ENCODE measurements at regions not wholly inside any gene's neighbourhood (a gene's known extent, or its start where the extent isn't known, plus 50 kb on each side); places are given as distances from the start of the nearest gene placed in this dataset.

DNA sequence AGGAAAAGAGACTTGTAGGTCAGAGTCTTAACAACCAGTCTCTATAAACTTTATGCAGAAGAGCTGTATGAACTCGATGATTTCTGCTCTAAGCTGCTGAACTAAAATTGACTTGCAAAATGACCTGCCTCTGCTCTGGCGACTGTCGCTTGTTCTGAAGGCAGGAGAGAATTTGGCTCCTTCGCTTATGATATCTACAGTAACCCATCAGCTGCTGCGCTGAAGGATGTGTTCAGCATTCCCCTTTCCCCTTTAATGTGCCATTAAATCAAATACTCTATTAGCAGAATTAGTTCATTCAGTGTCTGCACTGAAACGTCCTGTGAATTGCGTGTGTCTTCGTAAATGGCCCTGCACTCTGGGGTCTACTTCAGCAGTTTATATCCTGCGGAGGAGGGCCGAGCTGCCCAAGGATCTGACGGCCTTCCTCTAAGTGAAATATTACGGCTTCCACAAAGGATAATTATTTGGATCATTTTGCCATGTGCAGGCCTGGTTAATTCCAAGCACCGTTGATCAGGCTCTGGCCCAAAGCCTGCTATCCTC is 254.9 kb downstream of the SNX10 start:
- no peaks in the 10 kb centered on the region for H3K9me1 ChIP-seq (ENCODE audit: control insufficient read depth, insufficient read depth, low read length)
- peaks cover 48 to 76% of the 10 kb centered on the region in 2 experiments for H3K27me3 ChIP-seq (ENCODE audit: control insufficient read depth in 2 of 2, insufficient read depth in 2 of 2, low read length in 2 of 2)
- no peaks in the 10 kb centered on the region for H3K9me3 ChIP-seq (replicated peaks; ENCODE audit: control insufficient read depth, insufficient read depth, low read depth, low read length)
- CTCF ChIA-PET (ENCODE audit: low intra/inter-chr PET ratio) = no interaction called here
- in situ Hi-C loops (cut with MboI) (no loop called here), intact Hi-C loops (cut with micrococcal nuclease) (no loop called here)
- no TSS peak for BruUV-seq (replicated peaks)
- no peak overlapping the region for H3K4me2 ChIP-seq (ENCODE audit: insufficient read depth, low read length)
- no peak overlapping the region for H3K27ac ChIP-seq (ENCODE audit: extremely low read depth, low read depth, low read length)
- H3K79me2 ChIP-seq (ENCODE audit: control insufficient read depth, insufficient read depth, low read length) = no peaks in the 10 kb centered on the region
- no peak overlapping the region for H3K4me3 ChIP-seq
- TF ChIP-seq POLR3A (IDR thresholded peaks at IDR 0.05; ENCODE audit: borderline replicate concordance, extremely low read depth, insufficient read depth, insufficient read length) (no peak), ILK (tag; IDR thresholded peaks at IDR 0.05; ENCODE audit: borderline replicate concordance, low read depth) (no peak), NBN (IDR thresholded peaks at IDR 0.05; ENCODE audit: low read depth) (no peak), HIVEP1 (CRISPR knock-in tag; IDR thresholded peaks at IDR 0.05) (no peak), RBFOX2 (IDR thresholded peaks at IDR 0.05; ENCODE audit: low read depth, low read length) (no peak), GTF2A2 (tag; IDR thresholded peaks at IDR 0.05) (no peak), SLC30A9 (CRISPR knock-in tag; IDR thresholded peaks at IDR 0.05) (no peak), POLR3G (IDR thresholded peaks at IDR 0.05; ENCODE audit: extremely low read depth, insufficient read length, insufficient replicate concordance) (no peak), SMAD3 (CRISPR knock-in tag; conservative IDR thresholded peaks at IDR 0.05) (no peak), PHF20 (IDR thresholded peaks at IDR 0.05; ENCODE audit: partially characterized antibody) (no peak), ARID1B (IDR thresholded peaks at IDR 0.05) (no peak), ZNF41 (CRISPR knock-in tag; conservative IDR thresholded peaks at IDR 0.05) (no peak), KLF13 (tag; IDR thresholded peaks at IDR 0.05; ENCODE audit: borderline replicate concordance, low read depth) (no peak), EZH2 (IDR thresholded peaks at IDR 0.05; ENCODE audit: borderline replicate concordance, low read depth, low read length) (no peak), PCBP1 (IDR thresholded peaks at IDR 0.05; ENCODE audit: low read depth, low read length, poor library complexity, severe bottlenecking) (no peak), SIX5 (IDR thresholded peaks at IDR 0.05; ENCODE audit: borderline replicate concordance in 1 of 2, insufficient read depth in 1 of 2, low read depth in 1 of 2, low read length in 2 of 2) (no peak), WHSC1 (IDR thresholded peaks at IDR 0.05; ENCODE audit: low read length) (no peak)
- TF ChIP-seq, protein P1, sequence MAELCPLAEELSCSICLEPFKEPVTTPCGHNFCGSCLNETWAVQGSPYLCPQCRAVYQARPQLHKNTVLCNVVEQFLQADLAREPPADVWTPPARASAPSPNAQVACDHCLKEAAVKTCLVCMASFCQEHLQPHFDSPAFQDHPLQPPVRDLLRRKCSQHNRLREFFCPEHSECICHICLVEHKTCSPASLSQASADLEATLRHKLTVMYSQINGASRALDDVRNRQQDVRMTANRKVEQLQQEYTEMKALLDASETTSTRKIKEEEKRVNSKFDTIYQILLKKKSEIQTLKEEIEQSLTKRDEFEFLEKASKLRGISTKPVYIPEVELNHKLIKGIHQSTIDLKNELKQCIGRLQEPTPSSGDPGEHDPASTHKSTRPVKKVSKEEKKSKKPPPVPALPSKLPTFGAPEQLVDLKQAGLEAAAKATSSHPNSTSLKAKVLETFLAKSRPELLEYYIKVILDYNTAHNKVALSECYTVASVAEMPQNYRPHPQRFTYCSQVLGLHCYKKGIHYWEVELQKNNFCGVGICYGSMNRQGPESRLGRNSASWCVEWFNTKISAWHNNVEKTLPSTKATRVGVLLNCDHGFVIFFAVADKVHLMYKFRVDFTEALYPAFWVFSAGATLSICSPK (IDR thresholded peaks at IDR 0.05; ENCODE audit: borderline replicate concordance) = no peak
- DNase-seq (ENCODE audit: extremely low read depth in 1 of 4, low spot score in 3 of 4) (no peak), ATAC-seq (no peak), FAIRE-seq (no peak)
- no peak overlapping the region for H3K9ac ChIP-seq (ENCODE audit: insufficient read depth in 1 of 2, low read depth in 2 of 2, low read length in 2 of 2)
- H3K4me1 ChIP-seq (replicated peaks in 1 of 2; ENCODE audit: control insufficient read depth in 2 of 2, insufficient read depth in 2 of 2, low read length in 2 of 2) = no peaks in the 10 kb centered on the region
- H3K36me3 ChIP-seq (ENCODE audit: control insufficient read depth, insufficient read depth, low read length) = no peaks in the 10 kb centered on the region
- H2AFZ ChIP-seq (ENCODE audit: low read depth, low read length) = no peak overlapping the region
- WGBS (ENCODE audit: insufficient coverage, low coverage, missing lambda C conversion rate) = under 1% methylated on average over 13 of the region's 13 CpGs
- POLR2A ChIA-PET = interaction anchor here (0.6 to 1.9 kb wide), 5 partner anchors 11 to 53 kb away, joined by 3 to 8 read pairs (median 3); no protein-coding TSS in a partner anchor
- no peaks in the 10 kb centered on the region for H4K20me1 ChIP-seq (replicated peaks; ENCODE audit: control insufficient read depth, insufficient read depth, low read length)

Measured in K562 (cell line).